OCI-LY3 (cell line): ENCODE measurements at regions not wholly inside any gene's neighbourhood (a gene's known extent, or its start where the extent isn't known, plus 50 kb on each side); places are given as distances from the start of the nearest gene placed in this dataset.

ENCODE experiments used
- EZH2phosphoT487 ChIP-seq: fragments of 200-600 bp; shearing (Covaris generic); IDR thresholded peaks from 2 replicates; pipeline ENCODE4 v1.6.1; 2018; ENCODE audit warnings: antibody characterized with exemption, mixed run types, low read depth
- TF ChIP-seq, protein P1 (sequence below): fragments of 200-600, 300-600 bp; sonication (generic); IDR thresholded peaks from 2 replicates; pipeline ENCODE4 v1.5.1; 2014; ENCODE audit warnings: antibody characterized with exemption, low read length, low read depth

DNA sequence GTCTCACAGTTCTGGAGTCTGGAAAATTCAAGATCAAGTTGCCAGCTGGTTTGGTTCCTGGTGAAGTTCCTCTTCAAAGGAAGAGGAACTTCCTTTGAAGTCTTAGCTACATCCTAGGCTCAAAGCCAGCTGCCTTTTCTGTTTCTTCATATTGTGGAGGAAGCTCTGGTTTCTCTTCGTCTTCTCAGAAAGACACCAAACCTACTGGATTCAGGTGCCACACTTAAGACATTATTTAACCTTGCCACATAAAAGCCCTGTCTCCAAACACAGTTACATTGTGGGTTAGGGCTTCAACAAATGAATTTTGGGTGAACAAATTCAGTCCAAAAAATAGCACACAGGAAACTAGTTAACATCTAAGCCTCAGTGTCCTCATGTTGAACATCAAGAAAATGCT is 1019.8 kb downstream of the GALC start:
- TF ChIP-seq, protein P1, sequence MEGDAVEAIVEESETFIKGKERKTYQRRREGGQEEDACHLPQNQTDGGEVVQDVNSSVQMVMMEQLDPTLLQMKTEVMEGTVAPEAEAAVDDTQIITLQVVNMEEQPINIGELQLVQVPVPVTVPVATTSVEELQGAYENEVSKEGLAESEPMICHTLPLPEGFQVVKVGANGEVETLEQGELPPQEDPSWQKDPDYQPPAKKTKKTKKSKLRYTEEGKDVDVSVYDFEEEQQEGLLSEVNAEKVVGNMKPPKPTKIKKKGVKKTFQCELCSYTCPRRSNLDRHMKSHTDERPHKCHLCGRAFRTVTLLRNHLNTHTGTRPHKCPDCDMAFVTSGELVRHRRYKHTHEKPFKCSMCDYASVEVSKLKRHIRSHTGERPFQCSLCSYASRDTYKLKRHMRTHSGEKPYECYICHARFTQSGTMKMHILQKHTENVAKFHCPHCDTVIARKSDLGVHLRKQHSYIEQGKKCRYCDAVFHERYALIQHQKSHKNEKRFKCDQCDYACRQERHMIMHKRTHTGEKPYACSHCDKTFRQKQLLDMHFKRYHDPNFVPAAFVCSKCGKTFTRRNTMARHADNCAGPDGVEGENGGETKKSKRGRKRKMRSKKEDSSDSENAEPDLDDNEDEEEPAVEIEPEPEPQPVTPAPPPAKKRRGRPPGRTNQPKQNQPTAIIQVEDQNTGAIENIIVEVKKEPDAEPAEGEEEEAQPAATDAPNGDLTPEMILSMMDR, result no peak
- no peak for TF ChIP-seq EZH2phosphoT487
